GM12878 (cell line): ENCODE measurements at regions not wholly inside any gene's neighbourhood (a gene's known extent, or its start where the extent isn't known, plus 50 kb on each side); places are given as distances from the start of the nearest gene placed in this dataset.

Experiments
- ATAC-seq: fragments of 200-7000 bp; cut with Tn5 transposase; 3 replicates; pipeline ENCODE4 v1.9.1; 2020; ENCODE audit warnings: mild to moderate bottlenecking, moderate library complexity
- BruUV-seq: library from RNA; stranded (reverse); fragments of 400-500 nt; replicated peaks from 2 replicates; lab custom pipeline; 2021; lab: Mats Ljungman, UMichigan
- CTCF ChIA-PET: fragments of 300-600 bp; sonication (Branson Sonifier 250); formaldehyde crosslinking; extraction: SDS; loops from one replicate; lab custom pipeline; 2021; ENCODE audit warnings: inconsistent platforms; lab: Yijun Ruan, JAX
- POLR2A ChIA-PET: fragments of 350-600 bp; formaldehyde crosslinking; extraction: SDS; loops from one replicate; lab custom pipeline; 2021; ENCODE audit warnings: inconsistent platforms; lab: Charles Lee
- RAD21 ChIA-PET: fragments of 300-600 bp; sonication (Branson Sonifier 250); formaldehyde crosslinking; loops from one replicate; lab custom pipeline; 2023; ENCODE audit warnings: antibody characterized with exemption; ENCODE audit not compliant: unreplicated experiment; lab: Charles Lee
- SMC1A ChIA-PET: fragments of 300-600 bp; sonication (Branson Sonifier 250); formaldehyde crosslinking; loops from one replicate; lab custom pipeline; 2023; ENCODE audit not compliant: unreplicated experiment, uncharacterized antibody; lab: Charles Lee
- DNase-seq: peaks from one replicate; pipeline ENCODE4 v3.0.0-alpha.2; 2011; ENCODE audit warnings: low read depth, low spot score
- FAIRE-seq: peaks from 3 replicates; lab custom pipeline; 2011; peaks lifted over from hg19 to GRCh38; lab: Jason Lieb, UNC
- H2AFZ ChIP-seq: 2 replicates; pipeline ENCODE4 v1.6.0; 2011; ENCODE audit warnings: low read depth, low read length, control low read depth; ENCODE audit not compliant: control insufficient read depth
- H3K27ac ChIP-seq: 2 replicates; pipeline ENCODE4 v1.5.1; 2011; ENCODE audit warnings: control low read depth; ENCODE audit not compliant: control insufficient read depth, insufficient read depth
- H3K27me3 ChIP-seq, 2 experiments: replicated peaks in 1 of 2; 2 replicates each; pipeline versions ENCODE4 v1.6.0 to v1.6.1; 2011; ENCODE audit warnings: low read length in 1 of 2; ENCODE audit not compliant: control insufficient read depth in 2 of 2, insufficient read depth in 2 of 2
- H3K36me3 ChIP-seq, 2 experiments: 2 replicates each; pipeline ENCODE4 v1.5.1; 2011; ENCODE audit warnings: low read length in 1 of 2; ENCODE audit not compliant: control insufficient read depth in 2 of 2, insufficient read depth in 2 of 2
- H3K4me1 ChIP-seq: 2 replicates; pipeline ENCODE4 v1.6.1; 2011; ENCODE audit warnings: mild to moderate bottlenecking, low read length, moderate library complexity, mixed read lengths; ENCODE audit not compliant: control insufficient read depth, insufficient read depth
- H3K4me2 ChIP-seq: 2 replicates; pipeline ENCODE4 v1.6.0; 2011; ENCODE audit warnings: control low read depth; ENCODE audit not compliant: control insufficient read depth, insufficient read depth
- H3K4me3 ChIP-seq: fragments of 200-600 bp; sonication (generic); 2 replicates; pipeline ENCODE4 v1.5.1; 2016
- H3K79me2 ChIP-seq: 2 replicates; pipeline ENCODE4 v1.6.0; 2011; ENCODE audit warnings: low read length; ENCODE audit not compliant: control insufficient read depth, insufficient read depth
- H3K9ac ChIP-seq: 2 replicates; pipeline ENCODE4 v1.8.0; 2011; ENCODE audit warnings: low read length, control low read depth, mixed read lengths; ENCODE audit not compliant: control insufficient read depth, insufficient read depth
- H3K9me3 ChIP-seq: replicated peaks from 3 replicates; pipeline ENCODE4 v1.5.1; 2011; ENCODE audit warnings: mild to moderate bottlenecking, low read length; ENCODE audit not compliant: control insufficient read depth, insufficient read depth
- H4K20me1 ChIP-seq: 2 replicates; pipeline ENCODE4 v1.6.0; 2011; ENCODE audit not compliant: control insufficient read depth, insufficient read depth
- ASH2L ChIP-seq: fragments of 300-600, 200-600 bp; sonication (generic); IDR thresholded peaks from 2 replicates; pipeline ENCODE4 v1.6.1; 2017; ENCODE audit warnings: low read depth, mild to moderate bottlenecking, borderline replicate concordance
- BCL11A ChIP-seq: IDR thresholded peaks from 2 replicates; pipeline ENCODE4 v1.6.1; 2011; ENCODE audit warnings: low read depth, low read length
- CEBPB ChIP-seq, 2 experiments: fragments of 150-350 bp in 1 of 2; IDR thresholded peaks; 2 replicates each; pipeline ENCODE4 v1.6.1; 2012 to 2014; ENCODE audit warnings: low read depth in 2 of 2, low read length in 2 of 2, borderline replicate concordance in 1 of 2, inconsistent platforms in 1 of 2
- ELK1 ChIP-seq: IDR thresholded peaks from 2 replicates; pipeline ENCODE4 v1.6.1; 2012; ENCODE audit warnings: low read depth, low read length, improper control_type of control experiment
- GATAD2B ChIP-seq: fragments of 450-650 bp; conservative IDR thresholded peaks from 2 replicates; pipeline ENCODE4 v1.6.1; 2017; ENCODE audit warnings: low read depth, mild to moderate bottlenecking, moderate library complexity
- HDGF ChIP-seq: fragments of 450-650 bp; IDR thresholded peaks from 2 replicates; pipeline ENCODE4 v1.6.1; 2016; ENCODE audit warnings: antibody characterized with exemption
- IKZF2 ChIP-seq, 2 experiments: fragments of 450-650 bp; IDR thresholded peaks; 2 replicates each; pipeline ENCODE4 v1.6.1; 2017; ENCODE audit warnings: mild to moderate bottlenecking in 2 of 2, moderate library complexity in 2 of 2
- POLR2A ChIP-seq: IDR thresholded peaks from 2 replicates; pipeline ENCODE4 v1.6.1; 2011; ENCODE audit warnings: low read depth, mild to moderate bottlenecking, low read length
- SMAD5 ChIP-seq: IDR thresholded peaks from 2 replicates; pipeline ENCODE4 v1.6.1; 2016; ENCODE audit warnings: antibody characterized with exemption, low read depth
- ZNF217 ChIP-seq: fragments of 450-650 bp; IDR thresholded peaks from 2 replicates; pipeline ENCODE4 v1.6.1; 2017; ENCODE audit warnings: antibody characterized with exemption, mild to moderate bottlenecking
- WGBS: methylation state at CpG from one replicate; pipeline ENCODE4 v1.1.6; 2016; ENCODE audit warnings: low lambda C conversion rate; ENCODE audit not compliant: insufficient replicate concordance, insufficient coverage; ENCODE audit errors: missing lambda C conversion rate; 5-methylcytosine and 5-hydroxymethylcytosine counted together
- in situ Hi-C: fragments of 300-500 bp; cut with MboI; formaldehyde crosslinking; loops from 9 replicates; pipeline ENCODE4 v1.14.3; 2018; ENCODE audit warnings: mixed read lengths
- intact Hi-C: fragments of 100-400 bp; cut with micrococcal nuclease; formaldehyde crosslinking; loops from one replicate; pipeline ENCODE4 v1.14.2; 2022; ENCODE audit not compliant: unreplicated experiment

- BruUV-seq = no TSS peak
- no peaks in the 10 kb centered on the region for H3K4me1 ChIP-seq
- no peaks in the 10 kb centered on the region for H3K79me2 ChIP-seq
- no peak overlapping the region for H3K4me3 ChIP-seq
- no peak overlapping the region for H2AFZ ChIP-seq
- no peaks in the 10 kb centered on the region for H4K20me1 ChIP-seq
- H3K36me3 ChIP-seq = no peaks in the 10 kb centered on the region
- in situ Hi-C loops = loop anchor here (25.0 kb wide), 2 partner anchors 102 to 377 kb away; no protein-coding TSS in a partner anchor
- ChIA-PET POLR2A (no interaction called here), RAD21 (no interaction called here), SMC1A (no interaction called here), CTCF (no interaction called here)
- FAIRE-seq (no peak), ATAC-seq (no peak), DNase-seq (no peak)
- intact Hi-C loops = no loop called here
- H3K4me2 ChIP-seq = no peak overlapping the region
- no peak overlapping the region for H3K9ac ChIP-seq
- no peak overlapping the region for H3K27ac ChIP-seq
- WGBS = 31% methylated on average over 8 of the region's 8 CpGs
- TF ChIP-seq HDGF (no peak), ASH2L (no peak), SMAD5 (no peak), BCL11A (no peak), CEBPB (IDR thresholded peaks at IDR 0.05; ENCODE audit: borderline replicate concordance in 1 of 2, low read depth in 2 of 2, low read length in 2 of 2) (no peak), ZNF217 (no peak)
- no peaks in the 10 kb centered on the region for H3K9me3 ChIP-seq
- no peaks in the 10 kb centered on the region; a peak in 1 of 4 replicates for H3K27me3 ChIP-seq
Measured at GRCh38 chr10:43863859-43864591, 215.3 kb upstream of the ZNF32 start.

GRCh38 chr10:43863270-43863669 lies 214.6 kb upstream of the ZNF32 start:
- POLR2A ChIA-PET = no interaction called here
- no peaks in the 10 kb centered on the region for H3K4me1 ChIP-seq
- no TSS peak for BruUV-seq
- H4K20me1 ChIP-seq = no peaks in the 10 kb centered on the region
- H3K27ac ChIP-seq = no peak overlapping the region
- FAIRE-seq = no peak
- H3K27me3 ChIP-seq = no peaks in the 10 kb centered on the region; a peak in 1 of 4 replicates
- H3K9ac ChIP-seq = no peak overlapping the region
- WGBS = 49% methylated on average over 9 of the region's 9 CpGs
- in situ Hi-C loops (loop anchor here (25.0 kb wide), 2 partner anchors 101 to 376 kb away; no protein-coding TSS in a partner anchor), intact Hi-C loops (no loop called here)
- CTCF ChIA-PET = no interaction called here
- RAD21 ChIA-PET = no interaction called here
- no peaks in the 10 kb centered on the region for H3K36me3 ChIP-seq
- H2AFZ ChIP-seq = no peak overlapping the region
- TF ChIP-seq GATAD2B = no peak
- no peak for TF ChIP-seq ELK1
- TF ChIP-seq POLR2A = no peak
- no peak for TF ChIP-seq IKZF2 (IDR thresholded peaks at IDR 0.05)
- no peak overlapping the region for H3K4me3 ChIP-seq
- H3K4me2 ChIP-seq = no peak overlapping the region
- DNase-seq = no peak
- H3K9me3 ChIP-seq = no peaks in the 10 kb centered on the region
- no peaks in the 10 kb centered on the region for H3K79me2 ChIP-seq
- ATAC-seq = no peak
- SMC1A ChIA-PET = no interaction called here
